NCI-H510A treated with DMSO at 0.1 percent for 48 hours (cell line): ENCODE measurements at regions not wholly inside any gene's neighbourhood (a gene's known extent, or its start where the extent isn't known, plus 50 kb on each side); places are given as distances from the start of the nearest gene placed in this dataset.

Experiments
- DNase-seq: peaks from one replicate; lab custom pipeline; 2025; lab: John Stamatoyannopoulos, UW

DNA sequence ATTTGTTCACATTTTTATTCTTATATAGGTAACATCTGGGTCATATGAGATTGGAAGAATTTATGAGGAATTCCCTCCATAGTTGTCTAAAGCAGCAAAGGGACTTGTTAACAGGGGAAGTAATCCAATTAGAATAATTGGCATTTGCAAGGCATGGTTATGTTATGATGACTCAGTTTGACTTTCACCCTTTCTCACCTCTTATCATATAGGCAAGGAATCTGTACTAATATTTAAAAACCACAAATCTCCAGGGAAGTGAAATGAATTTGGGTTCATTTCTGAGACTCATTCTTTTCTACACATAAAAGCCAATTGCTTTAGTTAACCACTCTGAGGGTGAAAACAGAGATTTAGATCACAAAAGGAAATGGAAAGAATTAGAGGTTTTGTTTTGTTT lies 281.5 kb upstream of the DKK2 start:
- no peak for DNase-seq

DNA sequence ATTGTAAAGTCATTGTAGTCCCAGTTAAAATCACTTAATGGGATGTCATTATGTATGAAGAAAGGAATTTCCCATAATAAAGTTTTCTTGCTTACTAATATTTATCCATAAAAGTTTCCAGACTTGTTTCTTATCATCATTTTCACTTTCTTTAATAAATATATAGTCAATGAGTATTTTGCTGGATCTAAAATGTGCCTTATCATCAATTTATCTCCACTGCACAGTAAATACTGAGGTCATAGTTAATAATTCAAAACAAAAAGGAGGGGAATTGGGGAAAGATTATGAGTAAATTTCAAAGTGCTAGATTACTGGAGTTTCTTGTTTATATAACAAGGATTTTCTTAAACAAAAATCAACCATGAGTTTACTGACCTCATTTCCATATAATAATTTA lies 279.5 kb upstream of the DKK2 start:
- DNase-seq = no peak

DNA sequence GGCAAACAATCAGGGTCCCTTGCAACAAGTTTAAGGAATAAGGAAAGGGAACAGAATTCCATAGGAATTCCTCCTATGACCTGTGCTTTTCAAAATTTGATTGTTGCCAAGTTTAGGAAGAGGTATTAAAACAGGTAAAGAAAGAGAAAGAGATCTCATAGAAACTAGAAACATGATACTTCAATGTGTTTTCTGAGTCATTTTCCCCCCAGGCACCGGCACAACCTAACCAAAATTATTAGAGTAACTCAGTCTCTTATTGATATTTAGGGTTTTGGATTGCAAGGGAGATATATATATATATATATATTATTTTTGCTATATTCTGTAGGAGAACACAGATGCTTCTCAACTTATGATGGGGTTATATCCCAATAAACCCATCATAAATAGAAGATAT lies 278.0 kb upstream of the DKK2 start:
- DNase-seq = no peak

DNA sequence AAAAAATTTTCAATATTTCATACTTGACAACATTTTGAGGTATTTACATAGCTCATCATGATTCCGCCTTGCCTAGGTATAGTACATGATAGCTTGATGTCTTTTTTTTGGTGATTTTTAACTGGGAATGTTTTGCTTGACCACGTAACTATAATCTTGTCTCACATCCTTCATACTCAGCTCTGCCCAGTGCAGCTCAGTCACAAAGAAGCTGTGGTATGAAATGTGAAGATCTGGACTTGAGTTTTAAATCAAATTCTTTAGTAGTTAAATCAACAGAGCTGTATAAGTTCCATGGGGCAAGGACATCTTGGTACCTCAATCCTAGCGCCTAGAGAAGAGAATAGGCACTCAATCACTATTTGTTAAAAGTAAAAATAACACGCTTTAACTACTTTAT lies 276.3 kb upstream of the DKK2 start:
- DNase-seq = no peak

DNA sequence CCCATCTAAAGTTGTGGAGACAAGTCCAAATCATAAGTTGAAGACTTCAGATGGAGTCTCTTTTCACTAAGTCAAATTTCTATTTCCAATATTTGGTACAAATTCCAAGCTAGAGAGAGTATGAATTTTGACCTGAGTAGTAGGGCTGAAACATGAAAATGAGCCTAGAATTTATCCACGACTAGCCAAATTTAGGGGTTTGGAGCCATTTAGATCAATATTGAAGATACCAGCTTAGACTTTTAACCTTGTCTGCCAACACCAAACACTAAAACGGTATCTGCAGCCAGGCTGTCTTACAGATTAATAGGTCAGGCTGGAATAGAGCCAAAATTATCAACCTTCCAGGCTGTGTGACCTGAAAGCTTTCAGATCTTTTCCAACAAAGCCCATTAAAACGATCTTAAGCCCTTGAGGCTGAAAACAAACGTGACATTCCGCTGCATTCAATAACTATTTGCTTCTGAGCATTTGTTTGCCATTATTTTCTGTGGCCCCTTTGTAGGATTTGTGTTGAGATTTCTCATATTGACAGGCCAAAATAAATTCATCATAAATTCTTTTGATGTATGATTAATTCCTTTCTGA lies 268.7 kb upstream of the DKK2 start:
- DNase-seq = no peak

DNA sequence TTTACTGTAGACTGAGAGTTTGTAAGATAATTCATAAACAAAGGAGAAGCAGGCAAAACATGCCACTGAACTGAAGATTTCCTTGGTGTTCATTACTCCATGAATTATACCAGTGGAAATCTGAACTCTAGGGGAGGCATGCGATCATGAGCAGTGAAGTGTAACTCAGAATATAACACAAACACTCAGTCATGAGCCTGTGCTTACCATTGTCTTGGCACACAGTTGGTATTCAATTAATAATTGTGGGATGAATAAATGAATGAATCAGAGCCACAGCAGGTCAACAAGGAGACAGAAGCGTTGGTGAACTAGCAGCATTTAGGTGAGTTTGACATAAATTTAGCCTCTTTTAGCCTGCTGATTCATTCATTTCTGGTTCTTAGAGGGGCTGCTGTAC lies 263.5 kb upstream of the DKK2 start:
- DNase-seq = no peak

DNA sequence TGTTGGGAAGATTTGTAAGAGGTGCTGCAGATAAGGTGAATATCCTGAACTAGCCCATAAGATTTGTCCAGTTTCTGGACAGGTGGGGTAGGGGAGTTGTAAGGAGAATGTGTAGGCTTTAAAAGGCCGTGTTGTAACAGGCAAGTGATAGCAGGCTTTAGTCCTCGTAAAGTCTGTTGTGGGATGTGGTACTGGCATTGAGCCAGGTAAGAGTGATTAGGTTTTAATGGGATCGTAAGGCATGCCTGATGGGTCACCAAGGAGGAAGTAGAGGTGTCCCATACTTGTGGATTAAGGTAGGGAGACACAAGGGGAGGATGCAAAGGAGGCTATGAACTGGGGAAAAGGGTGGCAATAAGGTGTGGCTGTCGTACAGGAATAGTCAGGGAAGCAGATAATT lies 256.9 kb upstream of the DKK2 start:
- no peak for DNase-seq

DNA sequence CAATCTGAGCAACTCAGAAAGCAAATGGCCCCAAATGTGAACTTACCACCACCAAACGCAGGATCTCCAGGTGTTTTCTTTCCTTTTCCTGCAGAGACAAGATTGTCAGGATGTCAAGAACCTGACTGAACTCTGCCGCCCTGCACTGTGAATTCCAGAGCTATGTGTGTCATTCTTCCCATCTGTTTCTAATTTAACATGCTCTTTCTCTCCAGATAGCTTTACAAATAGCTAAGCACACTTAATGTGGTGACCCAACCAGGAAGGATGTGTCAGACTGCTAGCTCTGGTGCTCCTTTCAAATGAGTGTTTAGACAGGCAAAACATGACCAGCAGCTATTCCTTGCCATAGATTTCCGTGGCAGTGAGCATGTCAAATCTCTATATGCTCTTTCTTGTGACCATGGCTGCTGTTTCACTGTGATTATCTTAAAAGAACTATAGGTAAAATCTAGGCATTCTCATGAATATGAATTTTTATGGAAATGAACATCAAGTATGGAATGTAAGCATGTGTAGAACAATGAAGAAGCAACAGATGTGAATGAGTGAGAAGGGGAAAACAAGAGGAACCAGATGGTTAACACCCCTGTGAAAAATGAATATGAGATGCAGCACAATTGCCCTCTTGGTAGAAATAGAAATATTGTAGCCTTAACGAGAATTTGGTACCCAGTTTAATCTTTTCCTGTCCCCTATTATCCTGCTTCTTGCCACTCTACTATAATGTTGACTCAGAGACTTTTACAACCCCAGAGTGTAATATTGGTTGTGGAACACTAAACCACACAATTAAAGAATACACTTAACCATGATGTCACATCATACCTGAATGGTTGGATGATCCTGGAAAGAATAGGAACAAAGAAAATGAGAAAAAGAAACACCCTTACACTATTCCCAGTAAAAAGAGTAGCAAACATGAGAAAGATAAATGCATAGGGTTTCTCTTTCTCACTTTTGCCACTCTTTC lies 247.8 kb upstream of the DKK2 start:
- DNase-seq = no peak

DNA sequence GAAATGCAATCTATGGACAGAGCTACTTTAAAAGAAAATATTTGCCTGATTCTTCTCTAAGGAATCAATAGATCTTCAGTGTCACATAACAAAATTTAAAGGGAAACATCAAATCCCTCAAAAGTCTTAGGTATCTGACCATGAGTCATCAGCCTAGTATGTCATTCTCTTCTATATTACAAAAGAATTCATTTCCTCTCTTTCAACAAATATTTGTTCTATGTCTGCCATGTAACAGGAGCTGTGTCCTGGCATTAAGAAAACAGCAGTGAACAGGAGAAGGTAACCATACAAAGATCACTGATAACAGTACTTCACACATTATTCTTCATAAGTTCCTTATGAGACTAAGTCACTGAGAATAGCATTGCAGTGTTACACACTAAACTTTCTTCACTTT lies 243.6 kb upstream of the DKK2 start:
- no peak for DNase-seq

DNA sequence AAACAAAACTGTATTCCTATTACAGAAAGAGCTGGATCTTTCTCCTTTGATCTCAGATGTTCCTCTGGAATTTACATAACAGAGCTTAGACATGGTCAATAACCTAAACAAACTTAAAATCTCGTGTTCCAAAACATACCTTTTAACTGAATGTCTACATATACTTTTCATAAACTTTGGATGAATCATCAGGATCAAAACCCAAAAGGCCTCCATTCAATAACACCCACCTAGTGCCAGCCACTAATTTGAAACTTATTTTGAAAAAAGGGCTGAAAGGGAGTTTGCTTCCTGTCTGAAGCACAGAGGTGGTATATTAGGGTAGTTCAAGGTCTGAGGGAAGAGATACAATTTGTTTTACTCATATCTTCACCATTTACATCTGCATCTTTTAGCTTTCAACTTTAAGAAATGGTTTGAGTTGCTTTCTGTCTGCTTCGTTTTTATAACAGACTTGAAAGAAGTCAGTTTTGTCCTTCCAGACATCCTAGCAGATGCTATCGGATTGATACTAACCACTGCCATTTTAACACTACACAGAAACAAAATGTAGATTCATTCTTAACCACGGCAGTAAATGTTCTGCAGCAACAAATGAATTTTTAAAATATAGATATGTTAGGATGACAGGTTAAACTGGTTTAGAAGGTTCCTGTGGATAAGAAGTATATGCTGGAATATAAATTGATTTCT lies 242.8 kb upstream of the DKK2 start:
- no peak for DNase-seq

DNA sequence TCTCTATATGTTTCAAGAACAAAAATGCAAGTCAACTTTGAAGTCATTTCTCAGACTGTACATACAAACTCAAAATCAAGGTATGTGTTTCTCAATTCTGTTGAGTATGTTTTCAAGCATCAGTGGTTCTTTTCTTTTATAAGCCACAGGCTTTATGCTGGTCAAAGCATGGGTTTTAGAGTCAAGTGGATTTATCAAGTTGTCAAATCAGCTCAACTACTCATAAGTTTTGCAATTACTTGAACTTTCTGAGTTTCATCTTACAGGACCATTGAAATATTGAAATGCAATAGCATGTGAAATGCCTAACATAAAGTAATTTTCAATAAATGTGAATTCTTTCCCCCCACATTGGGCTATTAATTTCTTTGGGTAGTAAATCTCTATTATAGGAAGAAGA lies 239.9 kb upstream of the DKK2 start:
- DNase-seq = no peak

DNA sequence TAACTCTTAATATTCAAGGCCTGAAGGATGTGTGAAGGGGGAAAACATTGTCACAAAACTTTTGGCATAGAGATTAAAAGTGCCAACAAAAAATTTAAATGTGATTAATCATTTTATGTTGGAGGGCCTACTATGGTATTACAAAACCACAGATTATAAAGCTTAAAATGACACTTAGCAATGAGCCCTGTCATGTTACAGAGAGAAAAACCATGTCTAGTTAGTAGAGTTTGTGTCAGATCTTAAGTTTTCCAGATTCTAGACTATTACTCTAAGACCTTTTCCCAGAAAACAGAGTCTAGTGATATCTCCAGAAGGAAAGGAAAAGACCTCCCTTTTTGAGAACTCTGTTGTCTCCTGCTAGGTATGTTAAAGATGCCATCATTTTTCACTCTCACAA lies 239.1 kb upstream of the DKK2 start:
- DNase-seq = no peak

DNA sequence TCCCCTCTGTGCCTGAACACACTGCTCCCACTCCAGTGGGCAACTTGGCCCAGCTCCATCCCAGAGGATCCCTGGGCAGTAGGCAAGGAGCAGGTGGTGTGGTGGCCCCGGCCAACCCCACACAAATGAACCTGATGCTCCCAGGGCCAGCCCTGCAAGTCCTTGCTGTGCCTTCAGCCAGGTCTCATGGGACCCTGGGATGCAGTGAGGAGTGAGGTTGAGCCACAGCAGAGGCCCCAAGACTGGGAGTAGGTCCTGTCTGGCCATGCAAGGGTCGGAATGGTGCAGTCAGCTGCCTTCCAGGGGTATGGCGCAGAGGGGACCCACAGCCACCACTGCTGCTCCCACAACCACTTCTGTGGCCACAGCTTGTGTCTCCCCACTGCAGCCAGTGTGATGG lies 234.5 kb upstream of the DKK2 start:
- DNase-seq = no peak

DNA sequence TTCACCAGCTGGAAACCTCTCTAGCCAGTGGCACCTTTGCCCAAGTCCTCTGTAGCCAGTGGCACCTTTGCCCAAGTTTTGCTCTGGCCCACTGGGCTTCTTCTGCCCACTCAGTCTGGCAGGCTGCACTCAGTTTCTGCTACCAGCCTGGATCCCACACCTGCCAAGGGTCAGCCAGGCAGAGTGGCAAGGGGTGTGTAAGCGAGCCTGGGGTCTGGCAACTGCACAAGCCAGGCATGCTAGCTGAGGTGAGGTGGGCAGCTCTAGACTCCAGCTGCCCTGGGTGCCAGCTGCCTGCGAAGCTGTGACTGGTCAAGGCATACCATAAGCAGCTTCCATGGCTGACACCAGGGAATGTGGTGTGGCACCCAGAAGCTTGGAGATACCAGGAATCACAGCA lies 233.1 kb upstream of the DKK2 start:
- no peak for DNase-seq

DNA sequence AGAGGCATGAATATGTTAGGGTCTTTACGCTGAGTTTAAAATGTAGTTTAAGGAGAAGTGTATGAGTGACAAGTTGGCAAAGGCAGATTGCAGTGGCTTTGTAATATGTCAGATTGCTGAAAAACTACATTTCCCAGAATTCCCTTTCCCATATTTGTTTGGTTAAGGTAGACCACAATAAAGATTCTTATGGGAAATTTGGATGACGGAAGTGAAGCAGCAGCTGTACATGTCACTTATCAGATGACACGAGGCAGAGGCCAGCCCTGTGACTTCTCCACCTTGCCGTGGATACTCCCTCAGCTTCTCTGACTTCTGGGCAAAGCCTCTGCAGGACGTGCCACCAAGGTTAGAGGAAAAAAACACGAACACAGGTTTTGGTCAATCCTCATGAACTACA lies 229.7 kb upstream of the DKK2 start:
- DNase-seq = peak; percentile 26

DNA sequence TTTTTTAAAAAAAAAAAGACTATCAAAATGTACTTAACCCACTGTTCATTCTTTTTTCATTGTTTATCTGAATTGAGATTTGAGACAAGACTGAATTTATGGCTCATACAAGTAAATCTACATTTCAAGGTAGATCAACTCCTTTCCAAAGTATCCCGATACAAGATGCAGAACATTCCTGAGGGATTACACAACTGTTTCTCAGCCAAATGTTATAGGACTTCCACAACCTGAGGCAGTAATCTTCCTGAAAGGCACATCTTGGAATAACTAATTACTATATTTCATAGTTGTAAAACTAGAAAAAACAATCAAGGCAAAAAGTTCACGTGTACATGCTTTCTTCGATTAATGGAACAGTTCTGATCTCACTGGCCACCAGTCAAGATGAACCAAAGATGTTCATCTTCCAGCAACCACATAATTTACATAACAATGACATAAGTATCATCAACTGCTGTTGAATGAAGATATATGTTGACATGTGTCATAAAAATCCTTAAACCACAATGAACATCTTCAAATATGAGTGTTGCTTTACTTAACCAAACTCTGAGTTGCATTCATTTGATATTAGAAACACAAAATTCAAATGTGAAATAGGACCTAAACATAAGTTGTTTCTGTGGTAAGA lies 225.2 kb upstream of the DKK2 start:
- DNase-seq = peak; percentile 16

DNA sequence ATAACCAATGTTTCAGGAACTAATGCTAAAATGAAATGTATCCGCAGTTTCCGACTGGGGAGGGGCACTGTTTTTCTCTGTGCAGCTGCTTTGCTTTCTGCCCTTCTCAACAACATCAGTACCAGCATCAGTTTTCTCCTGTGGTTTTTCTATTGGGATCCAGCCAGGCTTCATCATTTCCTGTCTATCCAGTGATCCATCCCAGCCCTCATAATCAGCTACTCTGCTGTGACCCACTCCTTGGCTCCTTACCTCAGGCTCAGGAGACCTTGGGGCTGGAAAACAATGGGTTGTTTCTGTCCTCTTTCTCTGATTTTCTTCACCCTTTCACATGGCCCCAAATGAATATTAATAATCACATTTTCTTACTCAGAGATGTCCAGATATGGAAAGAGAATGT lies 222.2 kb upstream of the DKK2 start:
- DNase-seq = no peak

DNA sequence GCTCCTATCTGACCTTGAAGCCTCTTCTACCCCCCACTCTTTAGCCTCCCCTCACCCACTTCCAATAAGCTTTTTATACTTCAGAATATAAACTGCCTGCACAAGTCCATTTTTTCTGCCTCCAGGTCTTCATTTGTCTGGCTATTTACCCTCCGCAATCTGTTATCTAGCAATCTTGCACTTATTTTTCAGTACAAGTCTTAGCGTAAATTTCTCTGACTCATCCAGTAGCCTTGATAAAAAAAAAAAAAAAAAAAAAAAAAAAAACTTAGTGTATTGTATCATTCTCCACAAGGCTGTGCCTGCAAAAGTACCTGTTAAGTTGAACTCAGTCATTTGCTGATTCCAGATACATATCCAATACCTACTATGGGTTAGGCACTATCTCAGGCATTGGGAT lies 219.5 kb upstream of the DKK2 start:
- no peak for DNase-seq

DNA sequence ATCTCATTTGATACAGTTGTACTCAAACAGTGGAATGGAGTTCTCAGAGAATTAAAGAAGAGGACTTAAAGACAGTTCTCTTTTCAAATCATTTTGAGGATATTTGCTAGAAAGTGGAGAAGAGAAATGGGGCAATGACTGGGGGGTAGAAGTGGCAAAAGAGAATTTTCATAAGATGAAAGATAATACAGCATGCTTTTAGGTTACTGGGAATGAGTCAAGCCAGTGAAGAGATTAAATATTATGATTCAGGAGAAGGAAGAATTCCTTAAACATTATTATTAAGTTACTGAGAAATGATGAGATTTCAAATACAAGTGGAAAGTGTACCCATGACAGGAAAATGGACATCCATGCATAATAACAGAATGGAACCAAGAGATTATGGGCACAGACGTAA lies 219.0 kb upstream of the DKK2 start:
- no peak for DNase-seq

DNA sequence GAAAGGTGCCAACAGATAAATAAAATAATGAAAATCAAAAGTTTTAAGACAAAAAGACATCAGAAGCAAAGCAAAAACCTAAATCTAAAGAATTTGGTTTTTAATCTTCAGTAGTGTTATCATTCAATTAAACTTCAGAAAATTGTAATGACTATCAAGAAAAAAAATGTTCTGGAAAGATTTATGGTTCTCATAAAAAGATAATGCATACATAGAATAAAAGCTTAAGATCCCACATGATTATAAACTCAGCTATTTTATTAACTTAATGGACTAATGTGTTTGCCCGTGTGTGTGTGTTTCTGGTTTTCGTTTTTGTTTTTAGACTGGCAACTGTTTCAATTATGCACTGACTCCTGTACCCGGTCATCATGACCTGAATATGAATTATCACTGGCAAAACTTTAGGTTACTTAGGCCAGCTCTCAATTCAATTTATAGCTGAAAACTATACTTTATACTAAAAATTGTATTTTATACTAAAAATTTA lies 217.5 kb upstream of the DKK2 start:
- no peak for DNase-seq

DNA sequence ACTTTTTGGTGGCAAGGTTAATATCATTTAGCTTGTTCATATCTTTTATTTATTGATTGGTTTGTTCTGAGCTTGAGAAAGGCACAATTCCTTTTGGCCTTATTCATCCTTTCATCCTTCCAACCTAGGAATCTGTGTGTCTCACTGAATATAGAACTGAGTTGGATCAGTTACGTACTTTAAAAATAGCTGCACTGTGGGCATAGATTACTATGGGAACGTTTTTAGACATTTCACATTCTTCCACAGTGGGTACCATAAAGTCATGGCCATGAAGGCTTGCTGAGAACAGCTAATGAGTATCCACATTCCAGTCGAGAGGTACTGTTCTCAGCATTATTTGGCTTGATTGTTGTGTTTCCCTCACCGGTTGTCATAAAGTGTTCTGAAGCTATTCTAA lies 217.0 kb upstream of the DKK2 start:
- DNase-seq = no peak

DNA sequence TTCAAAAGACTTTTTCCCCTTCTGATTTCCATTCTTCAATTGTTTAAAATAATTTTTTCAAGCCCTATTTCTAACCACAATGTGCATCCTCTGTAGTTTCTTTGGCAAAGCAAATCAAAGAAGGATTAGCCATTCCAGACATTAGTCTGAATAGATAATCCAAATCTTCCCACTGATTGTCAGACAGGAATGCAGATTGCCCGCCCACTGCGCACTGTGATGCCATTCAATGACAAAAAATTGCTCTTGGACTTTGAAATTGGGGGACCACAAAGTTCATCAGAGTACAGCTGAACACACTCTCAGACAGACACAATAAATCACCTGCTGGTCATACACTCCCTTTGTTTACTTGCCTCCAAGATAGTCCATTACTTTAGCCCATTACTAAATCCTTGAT lies 216.5 kb upstream of the DKK2 start:
- DNase-seq = no peak

DNA sequence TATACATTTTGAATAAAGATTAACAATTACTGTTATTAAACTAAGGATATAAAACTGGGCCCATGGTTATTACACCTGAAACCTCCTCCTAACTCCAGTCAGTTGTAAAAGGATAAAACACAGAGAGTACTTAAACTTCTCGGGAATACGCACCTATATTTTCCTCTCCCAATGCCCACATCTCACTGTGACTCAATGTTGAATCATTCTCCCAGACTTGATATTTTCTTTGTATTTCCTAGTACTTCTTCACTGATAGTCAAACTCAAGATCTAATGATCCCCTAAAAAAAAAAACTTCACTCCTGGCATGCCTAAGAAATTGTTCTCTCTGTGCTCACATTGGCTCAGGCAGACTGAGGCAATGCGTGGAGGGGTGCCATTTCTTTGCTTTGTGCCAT lies 212.5 kb upstream of the DKK2 start:
- no peak for DNase-seq
